ENCODE measurements at regions not wholly inside any gene's neighbourhood (a gene's known extent, or its start where the extent isn't known, plus 50 kb on each side); places are given as distances from the start of the nearest gene placed in this dataset.

DNA sequence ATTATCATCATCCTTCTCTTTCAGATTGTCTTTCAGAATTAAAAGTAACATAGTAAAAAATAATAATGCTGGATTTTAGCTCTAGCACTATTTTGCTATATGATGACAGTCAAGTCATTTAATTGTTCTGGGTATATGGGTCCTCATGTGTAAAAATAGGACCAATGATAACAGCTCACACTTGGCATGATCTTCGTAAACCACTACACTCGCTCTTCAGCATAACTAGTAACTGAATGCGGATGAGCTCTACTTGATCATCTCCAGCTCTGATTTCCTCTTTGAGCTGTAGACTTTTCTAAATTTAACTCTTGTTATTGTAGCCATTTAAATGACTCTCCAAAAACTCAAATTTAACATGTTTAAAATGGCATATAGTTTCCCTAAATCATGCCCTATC is 831.8 kb upstream of the HS3ST1 start (continued):
- TF ChIP-seq, protein P1, sequence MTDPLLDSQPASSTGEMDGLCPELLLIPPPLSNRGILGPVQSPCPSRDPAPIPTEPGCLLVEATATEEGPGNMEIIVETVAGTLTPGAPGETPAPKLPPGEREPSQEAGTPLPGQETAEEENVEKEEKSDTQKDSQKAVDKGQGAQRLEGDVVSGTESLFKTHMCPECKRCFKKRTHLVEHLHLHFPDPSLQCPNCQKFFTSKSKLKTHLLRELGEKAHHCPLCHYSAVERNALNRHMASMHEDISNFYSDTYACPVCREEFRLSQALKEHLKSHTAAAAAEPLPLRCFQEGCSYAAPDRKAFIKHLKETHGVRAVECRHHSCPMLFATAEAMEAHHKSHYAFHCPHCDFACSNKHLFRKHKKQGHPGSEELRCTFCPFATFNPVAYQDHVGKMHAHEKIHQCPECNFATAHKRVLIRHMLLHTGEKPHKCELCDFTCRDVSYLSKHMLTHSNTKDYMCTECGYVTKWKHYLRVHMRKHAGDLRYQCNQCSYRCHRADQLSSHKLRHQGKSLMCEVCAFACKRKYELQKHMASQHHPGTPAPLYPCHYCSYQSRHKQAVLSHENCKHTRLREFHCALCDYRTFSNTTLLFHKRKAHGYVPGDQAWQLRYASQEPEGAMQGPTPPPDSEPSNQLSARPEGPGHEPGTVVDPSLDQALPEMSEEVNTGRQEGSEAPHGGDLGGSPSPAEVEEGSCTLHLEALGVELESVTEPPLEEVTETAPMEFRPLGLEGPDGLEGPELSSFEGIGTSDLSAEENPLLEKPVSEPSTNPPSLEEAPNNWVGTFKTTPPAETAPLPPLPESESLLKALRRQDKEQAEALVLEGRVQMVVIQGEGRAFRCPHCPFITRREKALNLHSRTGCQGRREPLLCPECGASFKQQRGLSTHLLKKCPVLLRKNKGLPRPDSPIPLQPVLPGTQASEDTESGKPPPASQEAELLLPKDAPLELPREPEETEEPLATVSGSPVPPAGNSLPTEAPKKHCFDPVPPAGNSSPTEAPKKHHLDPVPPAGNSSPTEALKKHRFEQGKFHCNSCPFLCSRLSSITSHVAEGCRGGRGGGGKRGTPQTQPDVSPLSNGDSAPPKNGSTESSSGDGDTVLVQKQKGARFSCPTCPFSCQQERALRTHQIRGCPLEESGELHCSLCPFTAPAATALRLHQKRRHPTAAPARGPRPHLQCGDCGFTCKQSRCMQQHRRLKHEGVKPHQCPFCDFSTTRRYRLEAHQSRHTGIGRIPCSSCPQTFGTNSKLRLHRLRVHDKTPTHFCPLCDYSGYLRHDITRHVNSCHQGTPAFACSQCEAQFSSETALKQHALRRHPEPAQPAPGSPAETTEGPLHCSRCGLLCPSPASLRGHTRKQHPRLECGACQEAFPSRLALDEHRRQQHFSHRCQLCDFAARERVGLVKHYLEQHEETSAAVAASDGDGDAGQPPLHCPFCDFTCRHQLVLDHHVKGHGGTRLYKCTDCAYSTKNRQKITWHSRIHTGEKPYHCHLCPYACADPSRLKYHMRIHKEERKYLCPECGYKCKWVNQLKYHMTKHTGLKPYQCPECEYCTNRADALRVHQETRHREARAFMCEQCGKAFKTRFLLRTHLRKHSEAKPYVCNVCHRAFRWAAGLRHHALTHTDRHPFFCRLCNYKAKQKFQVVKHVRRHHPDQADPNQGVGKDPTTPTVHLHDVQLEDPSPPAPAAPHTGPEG (CRISPR knock-in tag; IDR thresholded peaks at IDR 0.05) = no peak
- TF ChIP-seq ZSCAN20 (CRISPR knock-in tag; IDR thresholded peaks at IDR 0.05; ENCODE audit: borderline replicate concordance) = no peak
- no peak for TF ChIP-seq ETV5 (CRISPR knock-in tag; IDR thresholded peaks at IDR 0.05; ENCODE audit: borderline replicate concordance)
- TF ChIP-seq, protein P2, sequence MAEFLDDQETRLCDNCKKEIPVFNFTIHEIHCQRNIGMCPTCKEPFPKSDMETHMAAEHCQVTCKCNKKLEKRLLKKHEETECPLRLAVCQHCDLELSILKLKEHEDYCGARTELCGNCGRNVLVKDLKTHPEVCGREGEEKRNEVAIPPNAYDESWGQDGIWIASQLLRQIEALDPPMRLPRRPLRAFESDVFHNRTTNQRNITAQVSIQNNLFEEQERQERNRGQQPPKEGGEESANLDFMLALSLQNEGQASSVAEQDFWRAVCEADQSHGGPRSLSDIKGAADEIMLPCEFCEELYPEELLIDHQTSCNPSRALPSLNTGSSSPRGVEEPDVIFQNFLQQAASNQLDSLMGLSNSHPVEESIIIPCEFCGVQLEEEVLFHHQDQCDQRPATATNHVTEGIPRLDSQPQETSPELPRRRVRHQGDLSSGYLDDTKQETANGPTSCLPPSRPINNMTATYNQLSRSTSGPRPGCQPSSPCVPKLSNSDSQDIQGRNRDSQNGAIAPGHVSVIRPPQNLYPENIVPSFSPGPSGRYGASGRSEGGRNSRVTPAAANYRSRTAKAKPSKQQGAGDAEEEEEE (CRISPR knock-in tag; IDR thresholded peaks at IDR 0.05; ENCODE audit: borderline replicate concordance) = no peak
- TF ChIP-seq, protein P3, sequence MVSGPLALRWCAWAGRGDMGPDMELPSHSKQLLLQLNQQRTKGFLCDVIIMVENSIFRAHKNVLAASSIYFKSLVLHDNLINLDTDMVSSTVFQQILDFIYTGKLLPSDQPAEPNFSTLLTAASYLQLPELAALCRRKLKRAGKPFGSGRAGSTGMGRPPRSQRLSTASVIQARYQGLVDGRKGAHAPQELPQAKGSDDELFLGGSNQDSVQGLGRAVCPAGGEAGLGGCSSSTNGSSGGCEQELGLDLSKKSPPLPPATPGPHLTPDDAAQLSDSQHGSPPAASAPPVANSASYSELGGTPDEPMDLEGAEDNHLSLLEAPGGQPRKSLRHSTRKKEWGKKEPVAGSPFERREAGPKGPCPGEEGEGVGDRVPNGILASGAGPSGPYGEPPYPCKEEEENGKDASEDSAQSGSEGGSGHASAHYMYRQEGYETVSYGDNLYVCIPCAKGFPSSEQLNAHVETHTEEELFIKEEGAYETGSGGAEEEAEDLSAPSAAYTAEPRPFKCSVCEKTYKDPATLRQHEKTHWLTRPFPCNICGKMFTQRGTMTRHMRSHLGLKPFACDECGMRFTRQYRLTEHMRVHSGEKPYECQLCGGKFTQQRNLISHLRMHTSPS (CRISPR knock-in tag; IDR thresholded peaks at IDR 0.05; ENCODE audit: low read depth) = no peak
- TF ChIP-seq ZNF569 (CRISPR knock-in tag; IDR thresholded peaks at IDR 0.05; ENCODE audit: borderline replicate concordance) = no peak
- no peak for TF ChIP-seq MBNL3 (CRISPR knock-in tag; conservative IDR thresholded peaks at IDR 0.05)
- TF ChIP-seq ZC3H4 (CRISPR knock-in tag; IDR thresholded peaks at IDR 0.05; ENCODE audit: borderline replicate concordance) = no peak
- no peak for TF ChIP-seq SMARCC2 (IDR thresholded peaks at IDR 0.05)
- TF ChIP-seq, protein P4, sequence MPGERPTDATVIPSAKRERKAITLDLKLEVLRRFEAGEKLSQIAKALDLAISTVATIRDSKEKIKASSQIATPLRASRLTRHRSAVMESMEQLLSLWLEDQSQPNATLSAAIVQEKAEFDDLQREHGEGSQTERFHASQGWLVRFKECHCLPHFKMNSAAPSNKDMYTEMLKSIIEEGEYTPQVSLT (CRISPR knock-in tag; IDR thresholded peaks at IDR 0.05; ENCODE audit: borderline replicate concordance, low read depth) = no peak
- no peak for TF ChIP-seq ZBTB38 (CRISPR knock-in tag; IDR thresholded peaks at IDR 0.05)
- TF ChIP-seq, protein P5, sequence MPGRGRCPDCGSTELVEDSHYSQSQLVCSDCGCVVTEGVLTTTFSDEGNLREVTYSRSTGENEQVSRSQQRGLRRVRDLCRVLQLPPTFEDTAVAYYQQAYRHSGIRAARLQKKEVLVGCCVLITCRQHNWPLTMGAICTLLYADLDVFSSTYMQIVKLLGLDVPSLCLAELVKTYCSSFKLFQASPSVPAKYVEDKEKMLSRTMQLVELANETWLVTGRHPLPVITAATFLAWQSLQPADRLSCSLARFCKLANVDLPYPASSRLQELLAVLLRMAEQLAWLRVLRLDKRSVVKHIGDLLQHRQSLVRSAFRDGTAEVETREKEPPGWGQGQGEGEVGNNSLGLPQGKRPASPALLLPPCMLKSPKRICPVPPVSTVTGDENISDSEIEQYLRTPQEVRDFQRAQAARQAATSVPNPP (CRISPR knock-in tag; IDR thresholded peaks at IDR 0.05) = no peak

All from HepG2 (cell line).